ENCODE measurements at regions not wholly inside any gene's neighbourhood (a gene's known extent, or its start where the extent isn't known, plus 50 kb on each side); places are given as distances from the start of the nearest gene placed in this dataset.

DNA sequence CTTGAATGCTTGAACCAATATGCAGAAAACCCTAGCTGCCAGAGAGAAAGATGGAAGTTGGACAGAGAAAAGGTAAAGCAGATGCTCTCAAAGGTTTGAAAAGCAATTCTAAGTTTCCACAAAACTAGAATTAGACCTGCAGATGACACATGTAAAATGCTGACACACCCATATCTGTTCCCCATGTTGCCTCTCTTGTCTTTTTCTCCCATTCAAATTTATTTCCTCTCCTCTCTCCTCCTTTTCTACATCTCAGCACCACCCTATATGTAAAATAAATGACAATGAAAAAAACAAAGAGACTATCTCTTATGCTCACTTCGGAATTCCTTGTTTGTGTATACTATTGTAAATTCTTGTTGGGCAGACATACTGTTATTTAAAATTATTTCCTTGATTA lies 75.5 kb upstream of the PLEKHA5 start:
- H3K9ac ChIP-seq (ENCODE audit: low read length): no peak overlapping the region
- no peaks in the 10 kb centered on the region for H3K9me3 ChIP-seq (ENCODE audit: control insufficient read depth, low read length)
- peaks cover 7% of the 10 kb centered on the region for H3K4me1 ChIP-seq (ENCODE audit: control insufficient read depth, insufficient read depth, low read length)
- no peaks in the 10 kb centered on the region for H3K36me3 ChIP-seq (ENCODE audit: control insufficient read depth, insufficient read depth, low read length, severe bottlenecking)
- no peak overlapping the region for H3K4me3 ChIP-seq (ENCODE audit: low read length)
- H3K27me3 ChIP-seq (replicated peaks; ENCODE audit: control insufficient read depth, insufficient read depth, low read length): no peaks in the 10 kb centered on the region
- DNase-seq (ENCODE audit: low read depth): no peak

- Histone ChIP-seq H3K4me3 (ENCODE audit: low read length) (no peak overlapping the region), H3K9ac (ENCODE audit: low read length) (no peak overlapping the region), H3K9me3 (ENCODE audit: control insufficient read depth, low read length) (no peaks in the 10 kb centered on the region), H3K36me3 (ENCODE audit: control insufficient read depth, insufficient read depth, low read length, severe bottlenecking) (no peaks in the 10 kb centered on the region), H3K4me1 (ENCODE audit: control insufficient read depth, insufficient read depth, low read length) (peaks cover 8% of the 10 kb centered on the region), H3K27me3 (replicated peaks; ENCODE audit: control insufficient read depth, insufficient read depth, low read length) (no peaks in the 10 kb centered on the region)
- DNase-seq (ENCODE audit: low read depth): no peak
Observed at GRCh38 chr12:19055589-19055988, 73.9 kb upstream of the PLEKHA5 start.

DNA sequence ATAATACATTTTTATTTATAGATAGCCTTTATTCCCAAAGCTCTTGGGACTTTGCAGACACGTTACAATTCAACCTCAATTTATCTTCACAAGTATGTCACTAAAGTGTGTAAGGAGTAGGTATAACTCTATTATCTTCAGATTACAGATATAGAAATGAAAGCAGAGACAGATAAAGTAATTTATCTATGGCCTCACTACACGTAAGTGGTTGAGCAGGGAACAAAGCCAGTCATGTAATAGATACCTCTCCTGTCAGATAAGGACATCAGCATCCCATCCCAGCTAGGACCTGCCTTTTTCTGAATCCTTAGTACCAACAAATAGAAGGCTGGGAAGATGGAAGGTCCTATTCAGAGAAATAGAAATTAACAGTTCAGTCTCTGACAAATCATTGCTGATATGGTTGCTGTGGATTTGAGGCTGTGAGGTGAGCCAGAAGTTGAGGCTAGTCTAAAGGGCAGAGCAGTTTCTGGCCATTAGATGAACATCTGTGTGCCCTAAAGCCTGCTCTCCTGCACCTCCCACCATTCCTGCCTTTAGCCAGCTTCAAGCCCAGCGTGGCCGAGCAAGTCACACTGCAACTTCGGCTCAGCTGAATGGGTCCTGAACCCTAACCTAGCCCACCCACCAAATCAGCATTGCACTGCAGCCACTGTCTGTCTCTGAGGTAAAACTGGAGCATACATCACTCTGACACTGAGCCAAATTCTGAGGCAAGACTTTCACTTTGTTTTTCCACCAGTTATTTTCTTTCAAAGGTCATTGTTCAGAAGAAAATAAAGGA lies 71.1 kb upstream of the PLEKHA5 start:
- no peaks in the 10 kb centered on the region for H3K27me3 ChIP-seq (replicated peaks; ENCODE audit: control insufficient read depth, insufficient read depth, low read length)
- H3K4me3 ChIP-seq (ENCODE audit: low read length): no peak overlapping the region
- peak; percentile 40 for DNase-seq (ENCODE audit: low read depth)
- no peak overlapping the region for H3K9ac ChIP-seq (ENCODE audit: low read length)
- peaks cover 8% of the 10 kb centered on the region for H3K4me1 ChIP-seq (ENCODE audit: control insufficient read depth, insufficient read depth, low read length)
- H3K9me3 ChIP-seq (ENCODE audit: control insufficient read depth, low read length): no peaks in the 10 kb centered on the region
- no peaks in the 10 kb centered on the region for H3K36me3 ChIP-seq (ENCODE audit: control insufficient read depth, insufficient read depth, low read length, severe bottlenecking)

GRCh38 chr12:19064713-19065112 lies 64.8 kb upstream of the PLEKHA5 start:
- H3K9me3 ChIP-seq (ENCODE audit: control insufficient read depth, low read length): no peaks in the 10 kb centered on the region
- H3K27me3 ChIP-seq (replicated peaks; ENCODE audit: control insufficient read depth, insufficient read depth, low read length): no peaks in the 10 kb centered on the region
- H3K9ac ChIP-seq (ENCODE audit: low read length): no peak overlapping the region
- no peaks in the 10 kb centered on the region for H3K36me3 ChIP-seq (ENCODE audit: control insufficient read depth, insufficient read depth, low read length, severe bottlenecking)
- no peaks in the 10 kb centered on the region for H3K4me1 ChIP-seq (ENCODE audit: control insufficient read depth, insufficient read depth, low read length)
- no peak overlapping the region for H3K4me3 ChIP-seq (ENCODE audit: low read length)
- no peak for DNase-seq (ENCODE audit: low read depth)

DNA sequence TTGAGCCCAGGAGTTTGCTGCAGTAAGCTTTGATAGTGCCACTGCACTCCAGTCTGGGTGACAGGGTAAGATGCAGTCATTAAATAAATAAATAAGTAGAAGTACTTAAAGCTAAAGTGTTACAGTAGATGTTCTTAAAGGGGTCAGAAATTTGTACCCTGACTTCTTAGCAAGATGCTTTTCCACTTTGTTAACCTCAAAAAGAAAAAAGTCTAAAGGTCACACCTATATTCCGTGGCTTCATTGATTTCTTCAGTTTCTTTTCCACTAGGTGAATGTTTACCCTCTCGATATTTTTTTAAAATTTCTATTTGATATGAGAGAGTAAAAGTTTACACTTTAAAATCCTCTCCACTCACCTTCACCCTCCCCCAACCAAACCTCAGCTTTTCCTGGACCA lies 64.3 kb upstream of the PLEKHA5 start:
- no peaks in the 10 kb centered on the region for H3K9me3 ChIP-seq (ENCODE audit: control insufficient read depth, low read length)
- no peak for DNase-seq (ENCODE audit: low read depth)
- no peaks in the 10 kb centered on the region for H3K27me3 ChIP-seq (replicated peaks; ENCODE audit: control insufficient read depth, insufficient read depth, low read length)
- H3K4me3 ChIP-seq (ENCODE audit: low read length): no peak overlapping the region
- H3K4me1 ChIP-seq (ENCODE audit: control insufficient read depth, insufficient read depth, low read length): no peaks in the 10 kb centered on the region
- no peak overlapping the region for H3K9ac ChIP-seq (ENCODE audit: low read length)
- H3K36me3 ChIP-seq (ENCODE audit: control insufficient read depth, insufficient read depth, low read length, severe bottlenecking): no peaks in the 10 kb centered on the region

DNA sequence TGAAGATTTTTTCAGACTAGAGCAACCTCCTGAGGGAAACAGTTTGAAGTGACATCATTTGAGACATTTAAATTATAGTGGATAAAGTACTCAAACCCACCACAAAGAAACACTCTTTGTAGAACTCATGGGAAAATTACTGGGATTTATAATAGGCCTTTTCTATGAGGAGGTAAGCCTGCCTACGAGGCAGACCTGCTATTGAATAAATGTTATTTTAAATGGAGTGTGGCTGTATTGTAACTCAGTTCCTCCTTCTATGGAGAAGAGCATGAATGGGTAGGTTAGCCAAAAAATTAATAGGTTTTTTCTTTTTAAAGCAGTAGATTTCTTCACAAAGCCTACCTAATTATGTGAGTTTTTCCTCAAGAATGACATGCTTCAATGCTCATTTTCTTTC lies 63.7 kb upstream of the PLEKHA5 start:
- Histone ChIP-seq H3K4me1 (ENCODE audit: control insufficient read depth, insufficient read depth, low read length) (no peaks in the 10 kb centered on the region), H3K4me3 (ENCODE audit: low read length) (no peak overlapping the region), H3K9ac (ENCODE audit: low read length) (no peak overlapping the region), H3K27me3 (replicated peaks; ENCODE audit: control insufficient read depth, insufficient read depth, low read length) (no peaks in the 10 kb centered on the region), H3K9me3 (ENCODE audit: control insufficient read depth, low read length) (no peaks in the 10 kb centered on the region), H3K36me3 (ENCODE audit: control insufficient read depth, insufficient read depth, low read length, severe bottlenecking) (no peaks in the 10 kb centered on the region)
- DNase-seq (ENCODE audit: low read depth): no peak

- Histone ChIP-seq H3K4me1 (ENCODE audit: control insufficient read depth, insufficient read depth, low read length) (no peaks in the 10 kb centered on the region), H3K9me3 (ENCODE audit: control insufficient read depth, low read length) (no peaks in the 10 kb centered on the region), H3K4me3 (ENCODE audit: low read length) (no peak overlapping the region), H3K9ac (ENCODE audit: low read length) (no peak overlapping the region), H3K36me3 (ENCODE audit: control insufficient read depth, insufficient read depth, low read length, severe bottlenecking) (no peaks in the 10 kb centered on the region), H3K27me3 (replicated peaks; ENCODE audit: control insufficient read depth, insufficient read depth, low read length) (no peaks in the 10 kb centered on the region)
- DNase-seq (ENCODE audit: low read depth): no peak
Observed at GRCh38 chr12:19066475-19067001, 63.0 kb upstream of the PLEKHA5 start.

- no peak overlapping the region for H3K4me3 ChIP-seq (ENCODE audit: low read length)
- H3K36me3 ChIP-seq (ENCODE audit: control insufficient read depth, insufficient read depth, low read length, severe bottlenecking): no peaks in the 10 kb centered on the region
- H3K27me3 ChIP-seq (replicated peaks; ENCODE audit: control insufficient read depth, insufficient read depth, low read length): no peaks in the 10 kb centered on the region
- no peaks in the 10 kb centered on the region for H3K4me1 ChIP-seq (ENCODE audit: control insufficient read depth, insufficient read depth, low read length)
- H3K9ac ChIP-seq (ENCODE audit: low read length): no peak overlapping the region
- DNase-seq (ENCODE audit: low read depth): no peak
- H3K9me3 ChIP-seq (ENCODE audit: control insufficient read depth, low read length): no peaks in the 10 kb centered on the region
Observed at GRCh38 chr12:19068137-19068536, 61.4 kb upstream of the PLEKHA5 start.

DNA sequence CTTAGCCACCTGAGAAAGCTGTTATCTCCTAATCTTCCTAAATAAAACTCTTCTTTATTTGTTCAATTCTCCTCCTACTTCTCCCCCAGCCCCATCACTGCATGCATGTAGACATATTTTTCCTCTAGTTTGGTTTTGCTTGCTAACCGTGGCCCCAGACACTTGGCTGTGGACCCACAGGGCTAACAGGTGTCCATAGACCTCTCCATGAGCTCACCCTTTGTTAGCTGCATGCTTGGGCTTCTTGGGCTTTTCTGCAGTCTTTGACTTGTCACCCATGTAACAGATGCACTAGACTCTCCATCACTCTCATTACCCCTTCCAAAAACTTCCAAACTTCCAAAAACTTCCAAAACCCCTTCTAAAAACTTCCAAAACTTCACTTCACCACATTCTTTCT lies 59.2 kb upstream of the PLEKHA5 start:
- no peak overlapping the region for H3K4me3 ChIP-seq (ENCODE audit: low read length)
- DNase-seq (ENCODE audit: low read depth): no peak
- H3K4me1 ChIP-seq (ENCODE audit: control insufficient read depth, insufficient read depth, low read length): no peaks in the 10 kb centered on the region
- H3K36me3 ChIP-seq (ENCODE audit: control insufficient read depth, insufficient read depth, low read length, severe bottlenecking): no peaks in the 10 kb centered on the region
- no peaks in the 10 kb centered on the region for H3K9me3 ChIP-seq (ENCODE audit: control insufficient read depth, low read length)
- H3K27me3 ChIP-seq (replicated peaks; ENCODE audit: control insufficient read depth, insufficient read depth, low read length): no peaks in the 10 kb centered on the region
- no peak overlapping the region for H3K9ac ChIP-seq (ENCODE audit: low read length)

DNA sequence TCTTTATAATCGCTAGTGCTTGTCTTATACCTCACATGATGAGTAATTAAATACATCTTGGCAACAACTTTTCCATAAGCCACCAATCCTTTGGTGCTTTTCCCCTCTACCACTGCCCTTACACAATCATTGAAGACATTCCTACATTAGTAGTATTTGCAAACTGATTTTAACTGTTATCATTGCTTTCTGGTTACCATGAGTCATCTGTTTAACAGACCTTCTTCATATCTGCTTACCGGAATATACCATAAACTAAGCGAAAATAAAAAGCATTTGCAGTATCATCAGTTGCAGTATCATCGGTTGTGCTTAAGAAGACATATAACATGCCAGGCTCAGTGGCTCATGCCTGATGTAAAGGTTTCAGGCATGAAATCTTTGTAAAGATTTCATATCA lies 54.8 kb upstream of the PLEKHA5 start:
- H3K4me3 ChIP-seq (ENCODE audit: low read length): no peak overlapping the region
- no peaks in the 10 kb centered on the region for H3K4me1 ChIP-seq (ENCODE audit: control insufficient read depth, insufficient read depth, low read length)
- no peak overlapping the region for H3K9ac ChIP-seq (ENCODE audit: low read length)
- no peaks in the 10 kb centered on the region for H3K27me3 ChIP-seq (replicated peaks; ENCODE audit: control insufficient read depth, insufficient read depth, low read length)
- no peaks in the 10 kb centered on the region for H3K36me3 ChIP-seq (ENCODE audit: control insufficient read depth, insufficient read depth, low read length, severe bottlenecking)
- no peak for DNase-seq (ENCODE audit: low read depth)
- no peaks in the 10 kb centered on the region for H3K9me3 ChIP-seq (ENCODE audit: control insufficient read depth, low read length)

DNA sequence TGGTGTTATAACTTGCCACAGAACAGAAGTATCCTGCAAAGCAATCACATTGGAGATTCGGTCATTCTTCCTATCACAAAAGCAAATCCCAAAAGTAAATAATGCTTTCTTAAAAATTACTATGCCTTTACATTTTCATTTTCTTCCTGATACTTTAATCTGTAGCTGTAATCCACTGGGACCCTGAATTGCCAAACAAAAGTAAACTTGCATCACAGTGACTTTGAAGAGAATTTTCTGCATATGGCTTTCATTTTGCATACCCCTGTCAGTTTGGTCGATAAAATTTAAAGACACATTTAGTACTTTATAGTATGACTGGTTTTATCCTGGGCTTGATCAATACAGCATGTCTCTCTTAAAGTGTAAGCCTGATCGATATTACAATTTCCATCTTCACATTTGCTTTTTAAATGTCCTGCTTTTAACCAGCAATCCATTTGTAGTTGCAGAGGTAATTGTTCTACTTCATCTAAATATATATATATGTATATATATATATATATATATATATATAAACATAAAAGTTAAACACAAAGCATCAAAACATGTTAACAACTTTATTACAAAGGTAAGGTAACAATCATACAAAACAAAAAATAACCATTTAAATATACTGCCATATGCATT lies 53.7 kb upstream of the PLEKHA5 start:
- Histone ChIP-seq H3K36me3 (ENCODE audit: control insufficient read depth, insufficient read depth, low read length, severe bottlenecking) (no peaks in the 10 kb centered on the region), H3K27me3 (replicated peaks; ENCODE audit: control insufficient read depth, insufficient read depth, low read length) (no peaks in the 10 kb centered on the region), H3K4me3 (ENCODE audit: low read length) (no peak overlapping the region), H3K4me1 (ENCODE audit: control insufficient read depth, insufficient read depth, low read length) (no peaks in the 10 kb centered on the region), H3K9ac (ENCODE audit: low read length) (no peak overlapping the region), H3K9me3 (ENCODE audit: control insufficient read depth, low read length) (no peaks in the 10 kb centered on the region)
- peak; percentile 65 for DNase-seq (ENCODE audit: low read depth)
